ENCODE measurements at regions not wholly inside any gene's neighbourhood (a gene's known extent, or its start where the extent isn't known, plus 50 kb on each side); places are given as distances from the start of the nearest gene placed in this dataset.

- TF ChIP-seq CTCF (conservative IDR thresholded peaks at IDR 0.05 in 1 of 2, IDR thresholded peaks at IDR 0.05 in 1 of 2; ENCODE audit: low read depth in 1 of 2, low read length in 2 of 2) (no peak), EZH2 (IDR thresholded peaks at IDR 0.05; ENCODE audit: low read length, missing control alignments) (no peak)
Measured at GRCh38 chr12:42704340-42704739, 114.8 kb upstream of the PRICKLE1 start.

Measured in fibroblast of lung (primary cell).